Muscle of leg (tissue), 3 donors: ENCODE measurements at regions not wholly inside any gene's neighbourhood (a gene's known extent, or its start where the extent isn't known, plus 50 kb on each side); places are given as distances from the start of the nearest gene placed in this dataset.

Experiments used
- DNase-seq: peaks from one replicate; pipeline ENCODE4 v3.0.0; 2013
- H3K27ac ChIP-seq: one replicate; pipeline ENCODE4 v1.5.1; 2013; ENCODE audit warnings: mild to moderate bottlenecking, low read length, control low read depth
- H3K27me3 ChIP-seq: one replicate; pipeline ENCODE4 v1.6.1; 2013; ENCODE audit warnings: low read length; ENCODE audit not compliant: control insufficient read depth, insufficient read depth
- H3K36me3 ChIP-seq: one replicate; pipeline ENCODE4 v1.6.1; 2013; ENCODE audit warnings: low read length; ENCODE audit not compliant: control insufficient read depth, insufficient read depth
- H3K4me1 ChIP-seq: one replicate; pipeline ENCODE4 v1.6.1; 2013; ENCODE audit warnings: low read length; ENCODE audit not compliant: control insufficient read depth, insufficient read depth
- H3K4me3 ChIP-seq: one replicate; pipeline ENCODE4 v1.5.1; 2013; ENCODE audit warnings: low read length, control low read depth
- H3K9me3 ChIP-seq: replicated peaks from 2 replicates; pipeline ENCODE4 v1.6.1; 2013; ENCODE audit warnings: low read depth, low read length; ENCODE audit not compliant: control insufficient read depth
- WGBS: methylation state at CpG from one replicate; pipeline ENCODE4 v1.1.5; 2013; ENCODE audit warnings: missing lambda C conversion rate; ENCODE audit not compliant: insufficient coverage; 5-methylcytosine and 5-hydroxymethylcytosine counted together

GRCh38 chr1:68889471-68889870 is 392.6 kb upstream of the DEPDC1 start:
- no peaks in the 10 kb centered on the region for H3K9me3 ChIP-seq
- no peak overlapping the region for H3K27ac ChIP-seq
- no CpG with 5 or more reads among the region's 5 CpGs for WGBS
- H3K36me3 ChIP-seq: no peaks in the 10 kb centered on the region
- no peaks in the 10 kb centered on the region for H3K4me1 ChIP-seq
- H3K4me3 ChIP-seq: no peak overlapping the region
- no peak for DNase-seq
- no peaks in the 10 kb centered on the region for H3K27me3 ChIP-seq

GRCh38 chr1:68890736-68891135 is 393.9 kb upstream of the DEPDC1 start:
- H3K4me3 ChIP-seq: no peak overlapping the region
- 100% methylated on average over 1 of the region's 3 CpGs for WGBS
- no peaks in the 10 kb centered on the region for H3K36me3 ChIP-seq
- H3K27ac ChIP-seq: no peak overlapping the region
- no peaks in the 10 kb centered on the region for H3K27me3 ChIP-seq
- DNase-seq: no peak
- no peaks in the 10 kb centered on the region for H3K9me3 ChIP-seq
- H3K4me1 ChIP-seq: no peaks in the 10 kb centered on the region

GRCh38 chr1:68904477-68904876 is 407.6 kb upstream of the DEPDC1 start:
- Histone ChIP-seq H3K4me3 (no peak overlapping the region), H3K9me3 (peaks cover 2% of the 10 kb centered on the region), H3K36me3 (no peaks in the 10 kb centered on the region), H3K27me3 (no peaks in the 10 kb centered on the region), H3K27ac (no peak overlapping the region), H3K4me1 (no peaks in the 10 kb centered on the region)
- DNase-seq: no peak
- 100% methylated on average over 1 of the region's 3 CpGs for WGBS

GRCh38 chr1:68906431-68906830 is 409.5 kb upstream of the DEPDC1 start:
- no peak for DNase-seq

GRCh38 chr1:68907491-68907890 is 410.6 kb upstream of the DEPDC1 start:
- Histone ChIP-seq H3K9me3 (peaks cover 8% of the 10 kb centered on the region), H3K4me1 (no peaks in the 10 kb centered on the region), H3K27ac (no peak overlapping the region), H3K36me3 (no peaks in the 10 kb centered on the region), H3K27me3 (no peaks in the 10 kb centered on the region), H3K4me3 (no peak overlapping the region)
- DNase-seq: no peak
- WGBS: 80% methylated on average over 3 of the region's 5 CpGs

More at GRCh38 chr1:68906431-68906830, 409.5 kb upstream of the DEPDC1 start:
- H3K9me3 ChIP-seq: peaks cover 8% of the 10 kb centered on the region
- no peaks in the 10 kb centered on the region for H3K27me3 ChIP-seq
- H3K36me3 ChIP-seq: no peaks in the 10 kb centered on the region
- no peak overlapping the region for H3K27ac ChIP-seq
- WGBS: no CpG with 5 or more reads among the region's 3 CpGs
- no peak overlapping the region for H3K4me3 ChIP-seq
- H3K4me1 ChIP-seq: no peaks in the 10 kb centered on the region

GRCh38 chr1:68908316-68908715 is 411.4 kb upstream of the DEPDC1 start:
- Histone ChIP-seq H3K27me3 (no peaks in the 10 kb centered on the region), H3K9me3 (peaks cover 8% of the 10 kb centered on the region), H3K36me3 (no peaks in the 10 kb centered on the region), H3K27ac (no peak overlapping the region), H3K4me3 (no peak overlapping the region), H3K4me1 (no peaks in the 10 kb centered on the region)
- DNase-seq: peak; percentile 65
- WGBS: no CpG with 5 or more reads among the region's 2 CpGs

GRCh38 chr1:68916221-68916902 is 419.5 kb upstream of the DEPDC1 start:
- H3K27ac ChIP-seq: peak overlapping the region; percentile 40

GRCh38 chr1:68917456-68917855 is 420.6 kb upstream of the DEPDC1 start:
- H3K9me3 ChIP-seq: no peaks in the 10 kb centered on the region
- no peaks in the 10 kb centered on the region for H3K27me3 ChIP-seq
- DNase-seq: peak; percentile 47
- H3K27ac ChIP-seq: no peak overlapping the region
- no peaks in the 10 kb centered on the region for H3K36me3 ChIP-seq
- WGBS: no CpG with 5 or more reads among the region's 5 CpGs
- H3K4me1 ChIP-seq: no peaks in the 10 kb centered on the region
- H3K4me3 ChIP-seq: no peak overlapping the region

More at GRCh38 chr1:68916221-68916902, 419.5 kb upstream of the DEPDC1 start:
- peak; percentile 85 for DNase-seq
- Histone ChIP-seq H3K27me3 (no peaks in the 10 kb centered on the region), H3K36me3 (no peaks in the 10 kb centered on the region), H3K4me1 (no peaks in the 10 kb centered on the region), H3K4me3 (no peak overlapping the region), H3K9me3 (no peaks in the 10 kb centered on the region)
- WGBS: 38% methylated on average over 1 of the region's 4 CpGs

GRCh38 chr1:68918563-68918962 is 421.7 kb upstream of the DEPDC1 start:
- Histone ChIP-seq H3K36me3 (no peaks in the 10 kb centered on the region), H3K9me3 (no peaks in the 10 kb centered on the region), H3K4me3 (no peak overlapping the region), H3K27ac (no peak overlapping the region), H3K27me3 (no peaks in the 10 kb centered on the region), H3K4me1 (no peaks in the 10 kb centered on the region)
- 100% methylated on average over 1 of the region's 1 CpG for WGBS
- DNase-seq: no peak

GRCh38 chr1:68919075-68919474 is 422.2 kb upstream of the DEPDC1 start:
- no CpG with 5 or more reads among the region's 1 CpG for WGBS
- H3K36me3 ChIP-seq: no peaks in the 10 kb centered on the region
- peak; percentile 72 for DNase-seq

More at GRCh38 chr1:68919075-68919474, 422.2 kb upstream of the DEPDC1 start:
- no peak overlapping the region for H3K4me3 ChIP-seq
- no peaks in the 10 kb centered on the region for H3K4me1 ChIP-seq
- no peak overlapping the region for H3K27ac ChIP-seq
- no peaks in the 10 kb centered on the region for H3K27me3 ChIP-seq
- H3K9me3 ChIP-seq: no peaks in the 10 kb centered on the region
